ENCODE measurements at regions not wholly inside any gene's neighbourhood (a gene's known extent, or its start where the extent isn't known, plus 50 kb on each side); places are given as distances from the start of the nearest gene placed in this dataset.

- no peaks in the 10 kb centered on the region for H3K4me1 Mint-ChIP-seq (ENCODE audit: low read depth, unreplicated experiment)
- Histone ChIP-seq H2AFZ (ENCODE audit: low read depth, low read length) (no peak overlapping the region), H3K4me2 (ENCODE audit: low read length) (no peak overlapping the region), H3K36me3 (ENCODE audit: insufficient read depth, low read length) (no peaks in the 10 kb centered on the region), H3K27ac (ENCODE audit: low read depth, low read length) (no peak overlapping the region), H3K4me1 (ENCODE audit: insufficient read depth, low read length) (no peaks in the 10 kb centered on the region), H3K79me2 (ENCODE audit: insufficient read depth, low read length) (no peaks in the 10 kb centered on the region), H4K20me1 (ENCODE audit: insufficient read depth, low read length) (no peaks in the 10 kb centered on the region), H3K4me3 (ENCODE audit: insufficient read depth, low read depth, low read length) (no peak overlapping the region), H3K9ac (ENCODE audit: low read length) (no peak overlapping the region), H3K9me3 (ENCODE audit: insufficient read depth, low read depth, low read length) (no peaks in the 10 kb centered on the region), H3K27me3 (ENCODE audit: insufficient read depth, low read length) (no peaks in the 10 kb centered on the region)
- DNase-seq (ENCODE audit: low read depth) (peak; percentile 10), FAIRE-seq (no peak)
- no peak overlapping the region for H3K27ac Mint-ChIP-seq (ENCODE audit: unreplicated experiment)
- TF ChIP-seq CTCF (IDR thresholded peaks at IDR 0.05; ENCODE audit: insufficient read depth, low read depth, low read length) (no peak), EZH2 (IDR thresholded peaks at IDR 0.05; ENCODE audit: insufficient read depth, low read length) (no peak)
- no peaks in the 10 kb centered on the region for H3K9me3 Mint-ChIP-seq (ENCODE audit: unreplicated experiment)
- H3K27me3 Mint-ChIP-seq (ENCODE audit: low read depth, unreplicated experiment), result no peaks in the 10 kb centered on the region
- H3K36me3 Mint-ChIP-seq (ENCODE audit: low read depth, unreplicated experiment), result no peaks in the 10 kb centered on the region
- no peak overlapping the region for H3K4me3 Mint-ChIP-seq (ENCODE audit: unreplicated experiment)
These were observed 1989.9 kb upstream of the CELF4 start for GRCh38 chr18:39555496-39555895.

- DNase-seq (ENCODE audit: low read depth) (no peak), FAIRE-seq (no peak)
- H2AFZ ChIP-seq (ENCODE audit: low read depth, low read length), result no peak overlapping the region
- Mint-ChIP-seq H3K27me3 (ENCODE audit: low read depth, unreplicated experiment) (no peaks in the 10 kb centered on the region), H3K4me1 (ENCODE audit: low read depth, unreplicated experiment) (no peaks in the 10 kb centered on the region), H3K9me3 (ENCODE audit: unreplicated experiment) (no peaks in the 10 kb centered on the region), H3K36me3 (ENCODE audit: low read depth, unreplicated experiment) (no peaks in the 10 kb centered on the region), H3K27ac (ENCODE audit: unreplicated experiment) (no peak overlapping the region), H3K4me3 (ENCODE audit: unreplicated experiment) (no peak overlapping the region)
- no peak overlapping the region for H3K9ac ChIP-seq (ENCODE audit: low read length)
- H3K27me3 ChIP-seq (ENCODE audit: insufficient read depth, low read length), result no peaks in the 10 kb centered on the region
- no peaks in the 10 kb centered on the region for H3K36me3 ChIP-seq (ENCODE audit: insufficient read depth, low read length)
- no peak overlapping the region for H3K4me3 ChIP-seq (ENCODE audit: insufficient read depth, low read depth, low read length)
- no peak for TF ChIP-seq EZH2 (IDR thresholded peaks at IDR 0.05; ENCODE audit: insufficient read depth, low read length)
- TF ChIP-seq CTCF (IDR thresholded peaks at IDR 0.05; ENCODE audit: insufficient read depth, low read depth, low read length), result no peak
- H3K79me2 ChIP-seq (ENCODE audit: insufficient read depth, low read length), result no peaks in the 10 kb centered on the region
- no peak overlapping the region for H3K27ac ChIP-seq (ENCODE audit: low read depth, low read length)
- H3K4me2 ChIP-seq (ENCODE audit: low read length), result no peak overlapping the region
- no peaks in the 10 kb centered on the region for H3K9me3 ChIP-seq (ENCODE audit: insufficient read depth, low read depth, low read length)
- no peaks in the 10 kb centered on the region for H4K20me1 ChIP-seq (ENCODE audit: insufficient read depth, low read length)
- no peaks in the 10 kb centered on the region for H3K4me1 ChIP-seq (ENCODE audit: insufficient read depth, low read length)
These were observed 1985.1 kb upstream of the CELF4 start for GRCh38 chr18:39550701-39551100.

- H3K4me1 Mint-ChIP-seq (ENCODE audit: low read depth, unreplicated experiment), result no peaks in the 10 kb centered on the region
- Histone ChIP-seq H2AFZ (ENCODE audit: low read depth, low read length) (no peak overlapping the region), H3K4me1 (ENCODE audit: insufficient read depth, low read length) (no peaks in the 10 kb centered on the region), H3K4me2 (ENCODE audit: low read length) (no peak overlapping the region), H3K79me2 (ENCODE audit: insufficient read depth, low read length) (no peaks in the 10 kb centered on the region), H3K9me3 (ENCODE audit: insufficient read depth, low read depth, low read length) (no peaks in the 10 kb centered on the region), H4K20me1 (ENCODE audit: insufficient read depth, low read length) (no peaks in the 10 kb centered on the region), H3K9ac (ENCODE audit: low read length) (no peak overlapping the region), H3K36me3 (ENCODE audit: insufficient read depth, low read length) (no peaks in the 10 kb centered on the region), H3K27me3 (ENCODE audit: insufficient read depth, low read length) (no peaks in the 10 kb centered on the region), H3K4me3 (ENCODE audit: insufficient read depth, low read depth, low read length) (no peak overlapping the region), H3K27ac (ENCODE audit: low read depth, low read length) (no peak overlapping the region)
- no peak overlapping the region for H3K27ac Mint-ChIP-seq (ENCODE audit: unreplicated experiment)
- TF ChIP-seq CTCF (IDR thresholded peaks at IDR 0.05; ENCODE audit: insufficient read depth, low read depth, low read length) (no peak), EZH2 (IDR thresholded peaks at IDR 0.05; ENCODE audit: insufficient read depth, low read length) (no peak)
- no peak overlapping the region for H3K4me3 Mint-ChIP-seq (ENCODE audit: unreplicated experiment)
- H3K27me3 Mint-ChIP-seq (ENCODE audit: low read depth, unreplicated experiment), result no peaks in the 10 kb centered on the region
- FAIRE-seq (no peak), DNase-seq (ENCODE audit: low read depth) (no peak)
- H3K9me3 Mint-ChIP-seq (ENCODE audit: unreplicated experiment), result no peaks in the 10 kb centered on the region
- no peaks in the 10 kb centered on the region for H3K36me3 Mint-ChIP-seq (ENCODE audit: low read depth, unreplicated experiment)
These were observed 1983.5 kb upstream of the CELF4 start for GRCh38 chr18:39549144-39549543.
